HPDE6-E6E7 (cell line): ENCODE measurements at regions not wholly inside any gene's neighbourhood (a gene's known extent, or its start where the extent isn't known, plus 50 kb on each side); places are given as distances from the start of the nearest gene placed in this dataset.
A peak's percentile ranks its signal among the peaks of the same experiment; 100 is the strongest.
"Not testable (repeated sequence)": the region's sequence is repeated elsewhere in the genome, so short reads cannot be mapped to it uniquely, and the experiment has no call there.

Source experiments
- DNase-seq: peaks from one replicate; pipeline ENCODE4 v3.0.0; 2011; ENCODE audit warnings: missing footprints; ENCODE audit errors: extremely low spot score

GRCh38 chr9:11144746-11145145, 531.9 kb upstream of the PTPRD start:
- DNase-seq = no peak

DNA sequence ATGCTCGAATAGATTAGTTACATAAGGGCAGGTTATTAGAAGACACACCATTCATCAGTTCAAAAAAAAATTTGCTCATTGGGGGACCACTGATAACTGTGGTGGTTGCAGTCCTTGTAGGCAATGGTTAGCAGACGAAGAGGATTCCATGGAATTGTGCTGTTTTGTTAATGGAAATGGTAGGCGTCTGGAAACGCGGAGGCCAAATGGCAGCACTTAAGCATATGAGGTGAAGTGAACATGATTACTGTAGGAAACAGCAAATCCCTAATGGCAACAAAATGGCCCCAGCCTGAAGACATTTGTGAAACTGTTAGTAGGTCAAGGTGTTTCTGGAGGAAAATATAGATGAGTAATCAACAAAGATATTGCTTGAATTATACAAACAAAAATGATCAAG, 535.4 kb upstream of the PTPRD start:
- no peak for DNase-seq

GRCh38 chr9:11149065-11149464, 536.3 kb upstream of the PTPRD start:
- DNase-seq = no peak

- no peak for DNase-seq
Observed at GRCh38 chr9:11158063-11158462, 545.3 kb upstream of the PTPRD start.

DNA sequence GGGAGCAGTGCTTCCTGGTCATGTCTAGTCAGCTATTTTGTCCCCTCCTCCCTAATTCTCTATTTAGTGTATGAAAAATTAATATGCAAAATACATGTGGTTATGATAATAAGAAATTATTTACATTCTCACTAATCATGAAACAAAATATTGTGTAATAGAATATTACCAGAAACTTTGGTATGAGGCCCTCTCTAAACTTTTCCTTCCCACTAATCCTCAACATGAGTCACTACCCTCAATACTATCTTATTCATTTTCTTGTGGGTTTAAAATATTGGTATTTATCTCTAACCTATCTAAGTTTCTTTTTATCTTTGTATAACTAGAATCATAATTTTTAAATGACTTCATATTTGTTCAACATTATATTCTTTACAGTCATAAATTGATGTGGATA, 545.9 kb upstream of the PTPRD start:
- no peak for DNase-seq

DNA sequence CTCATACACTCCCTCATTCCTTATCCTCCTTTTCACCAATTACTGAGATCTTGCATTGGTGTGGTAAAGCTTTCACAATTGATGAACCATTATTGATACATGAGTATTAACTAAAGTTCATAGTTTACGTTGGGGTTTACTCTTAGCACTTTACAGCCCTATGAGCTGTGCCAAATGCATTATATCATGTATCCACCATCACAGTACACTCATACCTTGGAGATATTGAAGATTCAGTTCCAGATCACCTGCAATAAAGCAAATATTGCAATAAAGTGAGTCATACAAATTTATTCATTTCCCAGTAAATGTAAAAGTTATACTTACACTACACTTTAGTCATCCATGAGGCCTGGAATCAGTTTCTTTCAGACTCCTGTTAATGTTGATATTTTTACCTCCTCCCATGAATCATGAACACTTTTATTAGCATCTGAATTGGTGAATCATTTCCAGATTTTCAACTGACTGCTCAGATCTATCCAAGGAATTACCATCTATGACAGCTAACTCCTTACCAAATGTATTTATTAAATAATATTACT, 546.6 kb upstream of the PTPRD start:
- no peak for DNase-seq

GRCh38 chr9:11163843-11164242, 551.0 kb upstream of the PTPRD start:
- DNase-seq = no peak

DNA sequence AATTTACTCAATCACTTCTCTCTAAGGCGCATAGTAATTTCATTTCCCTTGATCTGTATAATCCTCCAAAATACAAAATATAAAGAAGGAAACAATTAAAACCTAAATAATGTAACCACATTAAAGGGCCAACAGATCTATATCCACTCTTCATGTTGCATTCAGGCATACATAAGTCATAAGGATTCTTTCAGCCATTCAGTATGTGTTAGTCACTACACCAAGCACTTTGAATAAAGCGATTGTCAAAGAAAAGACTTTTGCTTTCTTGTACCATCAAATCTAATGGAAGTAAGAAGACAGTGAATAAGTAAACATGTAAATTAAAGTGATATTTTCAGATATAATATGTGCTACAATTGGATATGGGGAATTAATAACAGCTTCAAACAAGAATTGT, 569.2 kb upstream of the PTPRD start:
- no peak for DNase-seq

GRCh38 chr9:11190719-11191118, 577.9 kb upstream of the PTPRD start:
- no peak for DNase-seq

GRCh38 chr9:11192993-11193392, 580.2 kb upstream of the PTPRD start:
- DNase-seq = peak; percentile 37

GRCh38 chr9:11194246-11194645, 581.4 kb upstream of the PTPRD start:
- no peak for DNase-seq

GRCh38 chr9:11196840-11197365, 584.1 kb upstream of the PTPRD start:
- DNase-seq = not testable (repeated sequence)

DNA sequence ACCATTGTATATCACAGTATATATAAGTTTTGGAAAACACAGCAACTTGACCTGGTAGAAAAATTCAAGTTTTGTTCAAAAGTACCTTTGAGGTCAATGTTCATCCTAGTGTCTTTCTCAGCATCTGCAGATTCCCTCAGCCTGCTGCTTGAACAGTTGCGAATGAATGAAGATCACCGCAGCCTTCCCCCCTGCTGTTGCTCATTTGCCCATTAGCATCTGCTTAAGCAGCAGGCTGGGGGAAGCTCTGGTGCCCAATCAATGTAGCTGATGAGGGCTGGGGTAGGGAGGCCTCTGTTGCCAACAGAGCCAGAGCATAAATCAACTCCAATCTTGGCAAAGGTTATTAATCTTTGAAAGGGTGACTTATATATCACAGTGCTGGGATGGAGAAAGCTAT, 586.5 kb upstream of the PTPRD start:
- DNase-seq = no peak

GRCh38 chr9:11204521-11204920, 591.7 kb upstream of the PTPRD start:
- DNase-seq = no peak

DNA sequence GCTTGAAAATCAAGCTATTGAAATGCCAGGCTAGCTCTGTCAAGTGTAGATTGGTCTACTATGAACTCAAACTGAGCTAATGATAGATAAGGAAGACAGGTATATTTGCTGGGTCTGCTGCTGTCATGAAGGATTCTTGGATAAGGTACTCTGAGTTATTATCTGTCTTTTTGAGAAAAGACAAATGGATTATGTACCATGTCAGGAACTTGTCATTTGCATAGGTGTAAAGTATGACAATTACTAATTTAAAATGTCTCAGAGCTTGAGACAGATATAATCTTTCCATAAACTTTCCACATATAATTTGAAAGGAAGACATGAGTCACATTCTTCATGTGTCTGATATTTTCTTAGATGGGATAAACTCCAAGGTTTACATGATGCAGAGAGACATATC, 594.1 kb upstream of the PTPRD start:
- DNase-seq = no peak

GRCh38 chr9:11233696-11234095, 620.9 kb upstream of the PTPRD start:
- no peak for DNase-seq

DNA sequence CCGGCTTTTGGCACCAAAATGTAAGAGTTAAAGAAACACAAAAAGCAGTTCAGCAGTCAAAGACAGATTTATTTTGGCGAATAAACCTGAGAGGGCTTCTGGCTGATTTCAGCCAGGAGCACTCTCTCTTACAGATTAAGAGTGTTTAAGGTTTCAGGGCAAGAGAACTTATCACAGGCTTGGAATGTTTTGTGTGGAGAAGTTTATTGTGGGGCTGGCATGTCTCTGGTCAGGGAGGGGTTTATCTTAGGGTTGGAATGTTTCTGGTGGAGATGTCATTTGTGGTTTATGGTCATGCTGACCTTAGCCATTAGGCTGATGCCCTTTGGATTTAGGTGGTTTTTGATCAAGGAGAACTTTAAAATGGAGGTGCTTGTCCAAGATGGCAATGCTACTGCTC, 622.3 kb upstream of the PTPRD start:
- no peak for DNase-seq

- DNase-seq = no peak
Observed at GRCh38 chr9:11241779-11242178, 629.0 kb upstream of the PTPRD start.

GRCh38 chr9:11257992-11258391, 645.2 kb upstream of the PTPRD start:
- DNase-seq = no peak

GRCh38 chr9:11269036-11269435, 656.2 kb upstream of the PTPRD start:
- no peak for DNase-seq

DNA sequence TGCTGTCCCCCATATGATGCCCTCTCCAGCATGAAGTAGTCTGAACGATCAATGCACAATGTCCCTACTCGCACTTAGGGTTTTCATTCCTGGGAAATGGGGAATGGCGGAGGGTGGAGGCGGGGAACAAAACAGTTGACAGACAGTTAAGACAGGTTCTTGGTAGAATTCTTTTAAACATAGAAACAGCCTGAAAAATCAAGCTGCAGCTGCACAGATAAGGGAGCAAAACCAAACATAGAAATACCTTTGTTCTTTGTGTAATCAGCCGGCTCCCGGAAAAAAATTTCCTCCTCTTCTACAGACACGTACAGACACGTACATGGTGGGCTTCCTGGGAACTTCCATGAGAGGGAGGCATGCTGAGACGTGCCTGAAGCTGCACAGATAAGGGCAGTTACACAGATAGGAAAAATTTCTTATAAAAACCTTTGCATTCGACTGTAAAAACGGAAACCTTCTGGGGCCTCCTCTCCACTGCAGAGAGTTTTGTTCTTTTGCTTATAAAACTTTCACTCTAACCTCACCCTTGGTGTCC, 662.4 kb upstream of the PTPRD start:
- DNase-seq = no peak

- DNase-seq = no peak
Observed at GRCh38 chr9:11312966-11313365, 700.2 kb upstream of the PTPRD start.

DNA sequence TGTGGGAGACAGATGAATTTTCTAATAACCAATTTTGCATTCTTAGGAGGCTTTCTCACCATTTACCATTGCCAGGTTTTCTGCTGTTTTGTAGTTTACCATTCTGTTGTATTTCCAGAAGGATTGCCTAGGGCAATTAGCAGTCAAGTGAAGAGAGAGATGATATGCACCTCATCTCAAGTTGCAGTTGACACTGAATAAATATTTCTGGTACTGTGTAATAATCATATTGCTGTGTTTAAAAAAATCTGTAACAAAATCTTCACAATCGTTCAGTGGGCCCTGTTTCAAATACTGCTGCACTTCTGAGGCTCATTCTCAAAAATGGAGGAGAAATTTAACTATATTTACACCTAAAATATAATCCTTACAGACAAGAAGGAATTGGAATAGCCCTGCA, 706.1 kb upstream of the PTPRD start:
- no peak for DNase-seq

GRCh38 chr9:11319538-11319937, 706.7 kb upstream of the PTPRD start:
- peak; percentile 5 for DNase-seq
